Gastroesophageal sphincter (tissue), 3 donors: ENCODE measurements at regions not wholly inside any gene's neighbourhood (a gene's known extent, or its start where the extent isn't known, plus 50 kb on each side); places are given as distances from the start of the nearest gene placed in this dataset.
"Not testable (repeated sequence)": the region's sequence is repeated elsewhere in the genome, so short reads cannot be mapped to it uniquely, and the experiment has no call there.

Experiments
- CTCF ChIP-seq, 4 experiments: fragments of 200-600 bp in 2 of 4; fragments of 450-650 bp in 2 of 4; sonication (generic) in 1 of 4; IDR thresholded peaks; one replicate each; pipeline ENCODE4 v1.5.1; 2017 to 2019; ENCODE audit warnings: antibody characterized with exemption in 4 of 4, mild to moderate bottlenecking in 2 of 4, moderate library complexity in 2 of 4
- EP300 ChIP-seq: sonication (generic); formaldehyde crosslinking; IDR thresholded peaks from one replicate; pipeline ENCODE4 v1.6.1; 2017; ENCODE audit warnings: antibody characterized with exemption, mild to moderate bottlenecking
- POLR2A ChIP-seq, 2 donors: fragments of 450-650 bp; IDR thresholded peaks; one replicate each; pipeline ENCODE4 v1.6.1; 2017; ENCODE audit warnings: antibody characterized with exemption in 2 of 2, mild to moderate bottlenecking in 2 of 2, moderate library complexity in 1 of 2

GRCh38 chr7:76918619-76919018 is 113.5 kb downstream of the SPDYE17 start:
- not testable (repeated sequence) for TF ChIP-seq CTCF (IDR thresholded peaks at IDR 0.05); POLR2A (IDR thresholded peaks at IDR 0.05); EP300
